HepG2 (cell line): ENCODE measurements at regions not wholly inside any gene's neighbourhood (a gene's known extent, or its start where the extent isn't known, plus 50 kb on each side); places are given as distances from the start of the nearest gene placed in this dataset.
A peak's percentile ranks its signal among the peaks of the same experiment; 100 is the strongest.
"Not testable (repeated sequence)": the region's sequence is repeated elsewhere in the genome, so short reads cannot be mapped to it uniquely, and the experiment has no call there.

Source experiments
- KMT2A ChIP-seq: sonication (generic); formaldehyde crosslinking; IDR thresholded peaks from 2 replicates; pipeline ENCODE4 v1.4.0; 2020; ENCODE audit warnings: missing genetic modification reagents
- KMT2B ChIP-seq: IDR thresholded peaks from 2 replicates; pipeline ENCODE4 v1.6.1; 2016; ENCODE audit warnings: missing genetic modification reagents, missing compliant biosample characterization
- MXI1 ChIP-seq: IDR thresholded peaks from 3 replicates; pipeline ENCODE4 v1.6.1; 2012; ENCODE audit warnings: low read depth, low read length, inconsistent platforms, borderline replicate concordance
- ZNF687 ChIP-seq: sonication (generic); formaldehyde crosslinking; IDR thresholded peaks from 2 replicates; pipeline ENCODE4 v1.5.1; 2020; ENCODE audit warnings: mild to moderate bottlenecking, missing genetic modification reagents, moderate library complexity
- ZNF777 ChIP-seq: sonication (generic); formaldehyde crosslinking; IDR thresholded peaks from 2 replicates; pipeline ENCODE4 v1.4.0; 2020; ENCODE audit warnings: missing genetic modification reagents
- TF ChIP-seq, protein P1 (sequence below), 2 experiments: sonication (generic) in 1 of 2; formaldehyde crosslinking in 1 of 2; IDR thresholded peaks; 2 replicates each; pipeline versions ENCODE4 v1.4.0 to v1.6.1; 2016 to 2020; ENCODE audit warnings: borderline replicate concordance in 1 of 2, low read depth in 1 of 2, mild to moderate bottlenecking in 1 of 2, missing genetic modification reagents in 1 of 2
- TF ChIP-seq, protein P2 (sequence below): sonication (generic); formaldehyde crosslinking; IDR thresholded peaks from 2 replicates; pipeline ENCODE4 v1.4.0; 2020; ENCODE audit warnings: mild to moderate bottlenecking, missing genetic modification reagents
- TF ChIP-seq, protein P3 (sequence below): sonication (generic); formaldehyde crosslinking; IDR thresholded peaks from 2 replicates; pipeline ENCODE4 v1.5.1; 2020; ENCODE audit warnings: mild to moderate bottlenecking, moderate library complexity, missing genetic modification reagents

DNA sequence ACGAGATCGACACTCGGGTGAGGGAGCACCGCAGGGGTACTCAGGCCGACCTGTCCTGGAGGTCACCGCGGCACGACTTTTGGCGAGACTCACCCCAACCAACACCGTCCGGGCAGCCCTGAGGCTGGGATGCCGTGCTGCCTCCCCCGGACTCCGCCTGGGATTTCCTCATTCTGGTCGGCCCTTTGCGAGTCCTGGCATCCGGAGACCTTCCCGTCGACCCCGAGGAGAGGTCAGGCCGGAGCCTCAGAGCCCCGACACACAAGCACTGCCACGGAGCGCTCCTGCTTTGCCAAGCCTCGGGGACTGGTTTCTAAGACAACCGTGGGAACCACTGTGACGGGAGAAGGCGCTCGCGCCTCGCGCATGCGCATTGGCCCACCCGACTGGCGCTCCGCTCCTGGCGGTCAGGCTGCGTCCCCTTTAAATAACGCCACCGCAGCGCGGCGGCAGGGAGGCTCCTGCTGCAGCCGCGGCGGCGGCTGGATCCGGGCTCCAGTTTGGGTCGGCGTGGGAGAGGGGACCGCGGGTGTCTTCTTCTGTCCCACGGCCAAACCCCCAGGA is 166.4 kb upstream of the ZNF337 start (continued):
- TF ChIP-seq, protein P1, sequence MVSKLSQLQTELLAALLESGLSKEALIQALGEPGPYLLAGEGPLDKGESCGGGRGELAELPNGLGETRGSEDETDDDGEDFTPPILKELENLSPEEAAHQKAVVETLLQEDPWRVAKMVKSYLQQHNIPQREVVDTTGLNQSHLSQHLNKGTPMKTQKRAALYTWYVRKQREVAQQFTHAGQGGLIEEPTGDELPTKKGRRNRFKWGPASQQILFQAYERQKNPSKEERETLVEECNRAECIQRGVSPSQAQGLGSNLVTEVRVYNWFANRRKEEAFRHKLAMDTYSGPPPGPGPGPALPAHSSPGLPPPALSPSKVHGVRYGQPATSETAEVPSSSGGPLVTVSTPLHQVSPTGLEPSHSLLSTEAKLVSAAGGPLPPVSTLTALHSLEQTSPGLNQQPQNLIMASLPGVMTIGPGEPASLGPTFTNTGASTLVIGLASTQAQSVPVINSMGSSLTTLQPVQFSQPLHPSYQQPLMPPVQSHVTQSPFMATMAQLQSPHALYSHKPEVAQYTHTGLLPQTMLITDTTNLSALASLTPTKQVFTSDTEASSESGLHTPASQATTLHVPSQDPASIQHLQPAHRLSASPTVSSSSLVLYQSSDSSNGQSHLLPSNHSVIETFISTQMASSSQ (IDR thresholded peaks at IDR 0.05; ENCODE audit: low read depth): not testable (repeated sequence)
- TF ChIP-seq, protein P1 (CRISPR knock-in tag; IDR thresholded peaks at IDR 0.05; ENCODE audit: borderline replicate concordance): 0 out of 2 replicates have a peak, but pooled peaks have one; percentile 32
- TF ChIP-seq, protein P2, sequence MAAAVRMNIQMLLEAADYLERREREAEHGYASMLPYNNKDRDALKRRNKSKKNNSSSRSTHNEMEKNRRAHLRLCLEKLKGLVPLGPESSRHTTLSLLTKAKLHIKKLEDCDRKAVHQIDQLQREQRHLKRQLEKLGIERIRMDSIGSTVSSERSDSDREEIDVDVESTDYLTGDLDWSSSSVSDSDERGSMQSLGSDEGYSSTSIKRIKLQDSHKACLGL (CRISPR knock-in tag): 0 out of 2 replicates have a peak, but pooled peaks have one; percentile 47
- TF ChIP-seq, protein P3, sequence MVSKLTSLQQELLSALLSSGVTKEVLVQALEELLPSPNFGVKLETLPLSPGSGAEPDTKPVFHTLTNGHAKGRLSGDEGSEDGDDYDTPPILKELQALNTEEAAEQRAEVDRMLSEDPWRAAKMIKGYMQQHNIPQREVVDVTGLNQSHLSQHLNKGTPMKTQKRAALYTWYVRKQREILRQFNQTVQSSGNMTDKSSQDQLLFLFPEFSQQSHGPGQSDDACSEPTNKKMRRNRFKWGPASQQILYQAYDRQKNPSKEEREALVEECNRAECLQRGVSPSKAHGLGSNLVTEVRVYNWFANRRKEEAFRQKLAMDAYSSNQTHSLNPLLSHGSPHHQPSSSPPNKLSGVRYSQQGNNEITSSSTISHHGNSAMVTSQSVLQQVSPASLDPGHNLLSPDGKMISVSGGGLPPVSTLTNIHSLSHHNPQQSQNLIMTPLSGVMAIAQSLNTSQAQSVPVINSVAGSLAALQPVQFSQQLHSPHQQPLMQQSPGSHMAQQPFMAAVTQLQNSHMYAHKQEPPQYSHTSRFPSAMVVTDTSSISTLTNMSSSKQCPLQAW (CRISPR knock-in tag): peak; percentile 49; the same call in 1 of the 2 replicates
- TF ChIP-seq KMT2A (CRISPR knock-in tag): peak; percentile 42; the same call in 1 of the 2 replicates
- TF ChIP-seq ZNF687 (CRISPR knock-in tag): peak; percentile 80
- peak; percentile 59 for TF ChIP-seq ZNF777 (CRISPR knock-in tag)
- TF ChIP-seq MXI1: 0 out of 3 replicates have a peak, but pooled peaks have one; percentile 11
- peak; percentile 51; the same call in 1 of the 2 replicates for TF ChIP-seq KMT2B (CRISPR knock-in tag)
